SW 1271 (cell line): ENCODE measurements at regions not wholly inside any gene's neighbourhood (a gene's known extent, or its start where the extent isn't known, plus 50 kb on each side); places are given as distances from the start of the nearest gene placed in this dataset.
A peak's percentile ranks its signal among the peaks of the same experiment; 100 is the strongest.
"Not testable (repeated sequence)": the region's sequence is repeated elsewhere in the genome, so short reads cannot be mapped to it uniquely, and the experiment has no call there.

Source experiments
- DNase-seq, 2 experiments: peaks; one replicate each; lab custom pipeline; 2025; lab: John Stamatoyannopoulos, UW

DNA sequence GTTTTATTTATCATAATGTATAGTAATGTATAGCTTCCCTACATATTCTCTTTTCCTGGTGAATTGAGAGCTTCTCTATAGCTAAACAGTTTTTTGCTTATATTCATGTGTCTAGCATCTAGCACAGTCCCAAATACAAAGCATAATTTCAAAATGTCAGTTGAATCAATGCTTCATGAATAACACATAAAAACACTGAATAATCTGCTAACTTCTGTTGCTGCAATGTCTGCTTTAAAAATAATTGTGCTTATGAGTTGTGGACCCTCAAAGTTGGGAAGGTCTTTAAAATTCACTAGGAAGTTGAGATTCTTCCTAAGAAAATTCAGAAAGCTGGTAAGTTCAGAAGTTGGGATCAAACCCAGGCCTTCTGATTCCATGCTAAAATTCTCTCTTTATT, 600.9 kb upstream of the FAM98A start:
- no peak for DNase-seq

DNA sequence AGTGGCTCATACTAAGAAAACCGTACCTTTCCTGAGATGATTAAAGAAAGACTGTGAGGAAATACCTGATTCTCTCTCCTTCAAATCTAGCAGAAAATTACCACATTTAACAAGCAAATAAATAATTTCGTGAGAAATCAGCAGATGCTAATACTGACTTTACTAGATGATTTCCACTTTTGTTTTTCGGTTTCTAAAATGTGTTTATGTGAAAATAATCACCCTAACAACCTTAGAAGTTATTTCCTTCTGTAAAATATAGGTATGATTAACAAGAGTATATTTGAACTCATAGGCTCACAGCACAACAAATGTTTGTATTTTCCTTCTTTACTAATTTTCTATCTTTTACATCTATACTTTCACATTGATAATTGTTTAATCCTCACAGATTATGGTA, 594.1 kb upstream of the FAM98A start:
- DNase-seq, result no peak

DNA sequence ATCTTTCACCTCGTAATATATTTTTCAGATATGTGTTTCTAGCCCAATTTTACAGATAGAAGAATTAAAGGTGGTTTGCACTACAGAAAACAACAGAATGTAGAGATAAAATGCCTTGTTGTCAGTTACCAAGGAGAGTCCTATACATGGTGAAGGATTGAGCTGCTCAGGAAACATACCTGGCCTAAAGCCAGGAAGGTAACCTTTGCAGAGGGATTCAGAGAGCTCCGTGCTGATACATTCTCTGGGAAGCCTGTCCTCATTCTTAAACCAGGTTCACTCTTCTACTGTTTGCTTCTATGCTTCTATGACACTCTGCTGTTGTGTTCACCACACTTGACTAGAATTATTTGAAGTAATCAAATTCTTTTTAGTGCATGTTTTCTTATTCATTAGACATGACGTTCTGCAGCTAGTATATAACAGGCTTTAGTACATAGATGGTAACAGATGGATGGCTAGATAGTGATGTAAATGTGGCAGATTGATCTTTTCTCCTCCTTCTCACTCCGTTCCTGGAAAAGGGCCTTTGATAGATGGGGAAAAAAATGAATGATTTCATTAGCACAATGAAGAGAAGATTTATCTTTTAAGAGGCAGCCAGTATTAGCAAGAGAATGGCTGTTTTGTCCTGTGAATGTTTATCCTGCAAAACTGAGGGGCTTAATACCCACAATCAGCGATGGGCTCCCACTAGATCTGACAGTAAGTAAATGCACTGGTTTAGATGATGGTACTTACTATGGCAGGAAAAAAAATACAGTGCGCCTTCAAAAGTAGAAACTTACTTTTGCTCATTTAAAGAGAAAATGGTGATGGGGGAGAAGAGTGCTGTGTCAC, 589.6 kb upstream of the FAM98A start:
- no peak for DNase-seq

DNA sequence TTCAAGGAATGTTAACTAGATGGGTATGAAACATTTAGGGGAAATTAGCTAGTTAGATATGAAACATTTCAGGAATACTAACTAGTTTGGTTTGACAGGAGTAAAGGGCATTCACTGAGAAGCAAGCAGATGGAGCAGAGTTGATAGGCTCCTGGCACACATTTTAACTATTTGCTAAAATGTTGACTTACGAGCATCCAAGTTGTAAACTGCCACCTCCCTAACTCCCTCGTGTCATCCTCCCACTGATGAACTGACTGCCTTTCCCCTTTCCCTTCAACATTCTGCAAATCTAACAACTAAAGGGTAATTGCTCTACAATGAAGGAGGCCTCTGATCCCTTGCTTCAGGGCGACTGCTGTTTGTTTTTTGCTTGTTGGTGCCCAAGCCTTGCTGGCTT, 580.4 kb upstream of the FAM98A start:
- DNase-seq, result no peak

DNA sequence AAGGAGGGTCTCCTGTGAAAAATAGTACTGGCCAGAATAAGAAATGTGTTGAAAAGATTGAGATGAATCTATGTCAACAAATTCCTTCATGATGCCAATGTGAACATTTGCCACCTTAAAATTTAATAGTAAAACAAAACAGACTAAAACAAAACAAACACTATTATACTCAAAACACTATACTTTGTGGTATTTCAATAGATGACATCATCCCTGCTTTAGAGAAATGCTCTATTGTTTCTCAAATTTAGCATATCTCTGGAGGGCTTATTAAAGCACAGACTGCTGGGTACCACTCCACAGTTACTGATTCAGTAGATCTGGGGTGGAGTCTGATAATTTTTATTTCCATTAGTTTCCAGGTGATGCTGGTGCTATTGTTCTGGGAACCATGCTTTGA, 579.4 kb upstream of the FAM98A start:
- no peak for DNase-seq

DNA sequence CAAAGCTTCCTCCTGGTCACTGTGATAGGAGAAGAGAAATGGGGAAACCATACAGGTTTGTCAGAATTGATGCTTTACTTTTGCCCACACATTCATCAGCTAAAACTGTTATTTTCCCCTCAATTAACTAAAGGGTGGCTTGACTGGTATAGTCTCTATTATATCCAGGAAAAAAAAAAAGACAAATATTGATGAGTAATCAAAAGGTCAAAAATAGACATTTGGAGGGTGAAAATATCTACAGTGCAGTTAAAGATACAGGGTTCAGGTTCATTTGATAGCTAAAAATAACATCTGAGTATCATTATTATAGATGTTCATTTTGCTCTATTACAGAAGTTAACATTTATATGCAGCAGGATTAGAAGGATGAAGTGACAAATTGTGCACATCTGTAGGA, 577.6 kb upstream of the FAM98A start:
- no peak for DNase-seq

DNA sequence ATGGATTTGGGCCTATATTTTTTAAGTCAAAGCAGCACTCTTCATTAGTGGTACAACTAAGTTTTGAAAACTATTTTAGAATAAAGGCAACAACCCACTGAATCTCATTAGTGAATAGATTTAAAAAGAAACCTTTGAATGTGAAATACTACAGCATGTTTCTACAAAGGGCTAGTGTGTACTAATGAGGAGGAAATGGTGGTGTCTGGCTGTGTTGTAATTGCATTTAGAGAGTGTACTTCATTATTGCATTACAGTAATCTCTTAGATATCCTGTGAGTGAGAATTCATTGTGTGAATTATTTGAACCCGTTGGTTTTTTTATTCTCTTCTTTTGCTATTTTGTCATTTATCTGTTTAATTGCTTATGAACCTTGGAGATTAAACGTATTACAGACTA, 575.4 kb upstream of the FAM98A start:
- DNase-seq, result no peak

DNA sequence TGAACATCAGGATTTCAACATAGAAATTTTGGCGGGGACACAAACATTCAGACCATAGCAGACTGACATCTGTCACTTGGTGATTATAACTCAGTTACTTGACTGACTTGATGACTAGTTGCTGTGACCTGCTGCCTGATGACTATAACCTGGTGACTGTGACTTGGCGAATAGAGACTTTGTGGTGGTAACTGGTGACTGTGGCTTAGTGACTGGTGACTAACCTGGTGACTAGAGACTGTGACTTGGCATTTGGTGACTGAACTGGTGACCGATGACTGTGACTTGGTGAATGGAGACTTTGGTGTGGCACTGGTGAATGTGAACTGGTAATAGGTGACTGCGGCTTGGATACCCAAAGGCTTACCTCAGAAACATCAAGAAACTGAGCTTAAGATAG, 563.1 kb upstream of the FAM98A start:
- no peak for DNase-seq

DNA sequence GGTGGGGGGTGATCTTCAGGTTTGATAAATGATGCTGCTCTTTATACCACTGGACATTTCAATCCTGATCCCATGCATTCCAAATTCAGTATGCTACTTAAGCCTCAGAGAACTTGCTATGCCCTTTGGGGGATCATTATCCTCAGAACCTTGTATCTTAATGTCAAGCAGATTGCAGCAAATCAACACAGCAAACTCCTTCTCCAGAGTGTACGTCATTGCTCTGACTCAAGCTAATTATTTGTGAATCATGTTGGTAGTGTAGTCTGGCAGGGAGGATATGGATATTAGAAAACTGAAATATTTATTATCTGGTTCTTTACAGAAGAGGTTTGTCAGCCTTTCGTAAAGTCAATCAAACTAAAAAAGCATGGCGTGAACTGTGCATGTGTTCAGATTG, 562.5 kb upstream of the FAM98A start:
- DNase-seq, result no peak

DNA sequence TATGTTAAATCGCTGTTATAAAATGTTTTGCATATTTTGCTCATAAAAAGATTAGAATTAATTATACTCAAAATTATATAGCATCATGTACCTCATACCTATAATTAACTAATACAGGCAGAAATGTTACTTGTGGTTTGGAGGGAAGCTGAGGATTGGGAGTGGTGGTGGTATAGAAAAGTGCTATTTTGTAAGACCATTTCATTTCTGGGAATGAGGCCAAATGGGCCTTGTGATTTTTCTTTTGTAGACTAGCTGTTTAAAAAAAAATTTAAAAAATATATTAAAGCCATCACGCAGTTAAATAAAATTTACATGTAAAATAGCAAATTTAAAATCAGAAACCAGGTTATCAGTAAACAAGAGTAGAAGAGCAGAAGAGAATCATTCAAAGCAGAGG, 560.8 kb upstream of the FAM98A start:
- no peak for DNase-seq

DNA sequence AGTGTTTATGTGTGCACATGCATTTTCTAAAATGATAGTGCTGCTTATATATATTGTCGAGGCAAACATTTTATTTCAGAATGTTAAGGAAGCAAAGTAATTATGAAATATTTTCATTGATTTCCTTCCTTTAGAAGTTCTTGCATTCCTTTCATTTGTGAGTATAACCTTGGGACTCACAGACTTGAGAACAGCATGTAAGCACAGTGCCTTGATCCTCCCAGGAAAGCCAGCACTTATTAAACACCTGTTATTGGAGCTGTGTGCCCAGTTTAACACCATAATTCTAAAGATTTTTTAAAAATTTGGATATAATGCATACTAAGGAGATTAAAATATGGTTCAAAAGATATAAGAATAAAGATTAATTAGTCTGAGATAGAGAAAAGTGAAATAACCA, 554.4 kb upstream of the FAM98A start:
- no peak for DNase-seq

DNA sequence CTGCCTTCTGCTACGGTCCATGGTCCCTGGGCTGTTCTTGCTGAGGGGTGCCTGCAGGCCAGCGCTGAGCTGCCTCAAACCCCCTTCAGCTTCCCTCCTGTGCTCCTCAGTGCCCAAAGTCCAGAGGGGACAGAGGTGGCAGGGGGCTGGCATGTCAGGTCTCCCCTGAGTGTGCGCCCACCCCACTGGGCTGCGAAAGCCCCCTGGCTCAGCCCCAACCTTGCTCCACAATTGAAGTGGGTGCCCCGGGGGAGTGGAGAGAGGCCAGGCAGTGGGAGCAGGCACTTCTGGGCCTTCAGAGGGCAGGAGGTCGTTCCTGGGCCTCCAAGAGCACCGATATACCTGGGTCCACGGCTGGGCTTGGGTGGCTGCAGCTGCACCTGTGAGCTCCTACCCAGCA, 548.7 kb upstream of the FAM98A start:
- DNase-seq, result no peak

DNA sequence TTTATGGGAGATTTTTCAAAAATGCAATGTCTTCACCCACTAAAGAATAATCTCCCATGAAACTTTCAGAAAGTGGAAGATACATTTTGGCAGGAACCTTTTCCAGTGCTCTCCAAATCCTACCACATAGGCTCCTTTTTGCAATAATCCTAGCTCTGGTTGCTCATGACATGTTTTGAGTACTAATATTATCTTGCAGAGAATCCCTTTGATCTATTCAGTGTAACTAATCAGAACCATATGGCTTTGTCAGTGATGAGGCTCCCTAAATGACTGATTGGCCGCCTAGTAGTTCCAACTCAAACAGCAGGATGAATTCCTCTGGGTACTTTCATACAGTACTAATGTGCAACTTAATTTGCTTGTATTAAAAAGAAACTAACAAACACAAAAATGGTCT, 544.0 kb upstream of the FAM98A start:
- no peak for DNase-seq

DNA sequence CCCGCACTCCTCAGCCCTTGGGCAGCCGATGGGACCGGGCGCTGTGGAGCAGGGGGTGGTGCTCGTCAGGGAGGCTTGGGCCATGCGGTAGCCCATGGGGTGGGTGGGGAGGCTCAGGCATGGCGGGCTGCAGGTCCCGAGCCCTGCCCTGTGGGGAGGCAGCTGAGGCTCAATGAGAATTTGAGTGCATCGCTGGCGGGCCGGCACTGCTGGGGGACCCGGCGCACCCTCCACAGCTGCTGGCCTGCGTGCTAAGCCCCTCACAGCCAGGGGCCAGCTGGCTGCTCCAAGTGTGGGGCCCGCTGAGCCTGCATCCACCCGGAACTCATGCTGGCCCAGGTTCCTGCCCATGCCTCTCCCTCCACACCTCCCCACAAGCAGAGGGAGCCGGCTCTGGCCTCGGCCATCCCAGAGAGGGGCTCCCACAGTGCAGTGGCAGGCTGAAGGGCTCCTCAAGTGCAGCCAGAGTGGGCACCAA, 543.5 kb upstream of the FAM98A start:
- DNase-seq, result not testable (repeated sequence)

DNA sequence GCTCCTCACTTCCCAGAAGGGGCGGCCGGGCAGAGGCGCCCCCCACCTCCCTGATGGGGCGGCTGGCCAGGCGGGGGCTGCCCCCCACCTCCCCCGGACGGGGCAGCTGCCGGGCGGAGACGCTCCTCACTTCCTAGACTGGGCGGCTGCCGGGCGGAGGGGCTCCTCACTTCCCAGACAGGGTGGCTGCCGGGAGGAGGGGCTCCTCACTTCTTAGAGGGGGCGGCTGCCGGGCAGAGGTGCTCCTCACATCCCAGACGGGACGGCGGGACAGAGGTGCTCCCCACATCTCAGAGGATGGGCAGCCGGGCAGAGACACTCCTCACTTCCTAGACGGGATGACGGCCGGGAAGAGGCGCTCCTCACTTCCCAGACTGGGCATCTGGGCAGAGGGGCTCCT, 534.0 kb upstream of the FAM98A start:
- not testable (repeated sequence) for DNase-seq

DNA sequence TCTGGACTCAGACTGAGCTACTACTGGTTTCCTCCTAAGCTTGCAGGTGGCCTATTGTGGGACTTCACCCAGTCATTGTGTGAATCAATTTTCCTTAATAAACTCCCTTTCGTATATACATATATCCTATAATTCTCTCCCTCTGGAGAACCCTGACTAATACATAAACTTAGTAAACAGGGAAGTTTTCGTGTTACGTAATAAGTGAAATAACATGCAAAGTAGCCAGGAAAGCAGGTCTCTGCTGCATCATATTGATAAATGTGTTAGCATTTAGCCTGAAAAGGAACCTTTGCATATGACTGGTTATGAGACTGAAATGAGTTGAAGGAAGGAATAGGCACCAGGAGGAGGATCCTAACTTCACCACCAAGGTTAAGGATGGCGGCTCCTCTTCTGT, 527.2 kb upstream of the FAM98A start:
- no peak for DNase-seq

DNA sequence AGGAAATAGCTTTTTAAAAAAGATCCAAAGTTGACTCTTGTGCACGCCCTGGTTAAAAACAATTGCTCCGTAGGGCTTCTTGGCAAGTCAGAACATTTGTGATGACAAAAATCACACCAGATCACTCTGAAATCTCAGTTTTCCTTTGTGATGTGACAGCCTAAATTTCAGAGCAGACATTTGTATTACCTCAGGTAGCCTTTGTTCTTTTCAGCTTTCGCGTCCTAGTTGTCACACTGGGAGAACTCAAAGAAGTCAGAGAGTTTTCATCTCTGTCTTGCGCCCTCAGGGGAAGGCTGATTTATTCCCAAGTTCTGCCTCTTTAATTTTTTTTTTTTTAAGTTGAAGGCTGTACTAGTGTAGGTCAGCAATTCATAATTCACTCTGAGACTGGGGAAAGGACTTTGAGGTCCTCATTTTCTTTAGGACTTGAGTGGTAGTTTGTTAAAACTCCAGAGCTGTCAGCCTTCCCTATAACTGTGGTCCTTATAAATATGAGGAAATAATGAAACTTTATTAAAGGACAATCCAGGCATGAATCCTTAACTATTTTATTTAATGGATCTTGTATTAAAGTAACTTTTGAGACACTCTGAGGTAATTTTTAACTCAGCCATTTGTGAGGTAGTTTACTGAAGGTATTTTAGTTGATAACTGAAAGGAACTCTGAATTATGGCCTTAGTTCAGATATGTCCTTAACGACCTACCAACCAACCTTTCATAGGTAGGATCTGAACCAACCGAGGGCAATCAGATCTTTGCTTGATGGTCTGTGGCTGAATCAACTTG, 525.1 kb upstream of the FAM98A start:
- DNase-seq, result no peak

DNA sequence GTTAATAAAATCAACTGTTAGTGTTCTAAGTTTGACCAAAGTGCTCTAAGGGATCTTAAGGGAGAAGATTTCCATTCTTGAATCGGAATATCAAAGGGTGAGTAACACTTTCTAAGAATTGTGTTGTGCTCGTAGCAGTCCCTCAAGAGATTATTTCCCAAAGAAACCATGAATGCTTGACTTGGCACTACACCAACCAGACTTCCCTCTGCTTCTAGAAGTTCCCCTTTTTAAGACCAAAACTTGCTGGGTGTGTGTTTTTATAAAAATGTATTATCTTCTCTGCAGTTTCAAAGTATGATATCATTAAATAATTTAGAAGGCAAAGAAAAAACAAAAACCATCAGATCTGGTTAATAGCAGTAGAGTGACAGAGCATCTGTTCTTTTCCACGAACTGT, 522.0 kb upstream of the FAM98A start:
- DNase-seq, result no peak

DNA sequence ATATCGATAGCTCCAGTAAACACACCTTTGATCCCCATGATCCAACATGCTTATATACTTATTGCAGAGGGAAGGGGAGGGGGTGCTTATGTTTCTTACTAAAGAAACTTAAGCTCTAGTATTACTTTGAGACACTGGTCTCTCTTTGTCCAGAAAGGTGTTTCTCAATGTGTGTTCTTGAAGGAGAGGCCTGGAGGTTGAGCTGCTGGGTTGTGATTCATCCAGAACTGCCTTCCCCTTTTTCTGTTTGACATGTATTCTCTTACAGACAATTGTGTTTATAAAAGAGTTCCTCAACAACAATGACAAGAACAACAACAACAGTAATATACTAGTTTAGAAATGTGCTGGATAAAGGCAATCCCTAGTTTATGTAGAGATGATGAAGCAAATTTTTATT, 516.0 kb upstream of the FAM98A start:
- DNase-seq, result no peak

DNA sequence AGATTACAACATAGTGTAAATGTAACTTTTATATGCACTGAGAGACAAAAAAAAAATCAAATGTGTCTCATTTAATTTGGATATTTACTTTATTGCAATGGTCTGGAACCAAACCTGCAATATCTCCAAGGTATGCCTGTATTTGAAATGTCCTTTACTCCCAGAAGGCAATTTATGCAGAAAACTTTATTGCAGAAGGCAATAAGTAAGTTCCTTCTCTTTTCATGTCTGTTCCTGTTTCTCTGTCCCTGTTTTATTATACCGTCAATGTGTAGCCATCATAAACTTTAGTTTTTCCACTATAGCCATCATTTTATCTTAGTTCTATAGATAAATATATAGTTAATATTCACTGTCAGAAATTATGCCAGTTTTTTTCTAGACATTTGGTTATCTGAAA, 513.1 kb upstream of the FAM98A start:
- no peak for DNase-seq

DNA sequence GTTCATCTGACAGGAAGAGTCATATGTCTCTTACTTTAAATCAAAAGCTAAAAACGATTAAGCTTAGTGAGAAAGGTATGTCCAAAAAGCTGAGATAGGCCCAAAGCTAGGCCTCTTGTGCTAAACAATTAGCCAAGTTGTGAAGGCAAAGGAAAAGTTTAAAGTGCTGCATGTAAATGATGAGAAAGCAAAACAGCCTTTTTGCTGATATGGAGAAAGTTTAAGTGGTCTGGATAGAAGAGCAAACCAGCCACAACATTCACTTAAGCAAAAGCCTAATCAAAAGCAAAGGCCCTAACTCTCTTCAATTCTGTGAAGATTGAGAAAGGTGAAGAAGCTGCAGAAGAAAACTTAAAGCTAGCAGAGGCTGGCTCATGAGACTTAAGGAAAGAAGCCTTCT, 511.3 kb upstream of the FAM98A start:
- no peak for DNase-seq

DNA sequence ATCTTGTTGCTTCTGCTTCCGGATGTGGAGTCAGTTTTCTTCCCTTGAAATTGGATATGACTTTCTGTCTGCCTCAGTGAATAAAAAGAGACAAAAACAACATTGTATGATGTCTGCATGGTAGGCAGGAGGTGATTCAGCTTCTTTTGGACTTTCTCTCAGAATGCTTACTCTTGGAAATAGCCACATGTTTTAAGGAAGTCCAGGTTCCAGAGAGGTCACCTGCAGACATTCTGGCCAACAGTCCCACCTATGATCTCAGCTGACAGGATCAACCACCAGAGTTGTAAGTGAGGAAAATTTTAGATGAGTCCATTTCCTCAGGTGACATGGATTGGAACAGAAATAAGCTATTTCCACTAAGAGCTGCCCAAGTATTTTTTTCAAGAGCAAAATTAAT, 508.7 kb upstream of the FAM98A start:
- DNase-seq, result no peak

DNA sequence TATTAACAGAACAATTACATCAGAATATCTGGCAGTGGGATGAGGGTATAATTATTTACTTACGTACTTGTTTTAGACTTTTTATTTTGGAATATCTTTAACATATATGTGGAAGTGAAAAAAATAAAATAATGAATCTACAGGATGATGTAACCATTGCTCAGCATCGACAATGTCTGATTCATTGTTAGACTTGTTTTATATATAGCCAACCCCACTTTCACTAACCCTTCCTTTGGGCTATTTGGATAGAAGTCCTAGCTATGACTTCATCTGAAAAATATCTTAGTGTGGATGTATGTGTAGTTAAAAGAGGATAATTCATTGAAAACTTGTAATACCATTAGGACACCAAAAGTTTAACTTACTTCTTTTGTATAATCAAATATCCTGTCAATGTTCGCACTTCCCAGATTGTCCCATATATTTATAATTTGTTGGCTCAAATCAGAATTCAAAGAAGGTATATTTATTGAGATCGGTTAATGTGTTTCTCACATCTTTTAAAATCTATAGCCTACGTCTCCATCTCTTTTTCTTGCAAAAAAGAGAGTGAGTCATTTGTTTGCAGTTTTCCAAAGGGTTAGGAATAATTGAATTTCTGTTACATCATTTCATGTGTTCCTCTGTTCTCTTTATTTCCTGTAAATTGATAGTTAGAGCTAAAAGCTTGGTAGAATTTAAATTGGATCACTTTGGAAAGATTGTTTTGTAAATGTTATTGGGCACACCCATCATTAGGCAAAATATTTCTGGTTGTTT, 506.1 kb upstream of the FAM98A start:
- peak; percentile 5 to 12 for DNase-seq
